GM18508 (cell line): ENCODE measurements at regions not wholly inside any gene's neighbourhood (a gene's known extent, or its start where the extent isn't known, plus 50 kb on each side); places are given as distances from the start of the nearest gene placed in this dataset.

Experiments used
- ATAC-seq: cut with Tn5 transposase; IDR thresholded peaks from one replicate; pipeline ENCODE4 v1.9.1; 2021; ENCODE audit warnings: moderate number of reproducible peaks; ENCODE audit not compliant: insufficient read depth, unreplicated experiment

GRCh38 chr1:55326496-55327243 is 111.5 kb upstream of the USP24 start:
- ATAC-seq = no peak

DNA sequence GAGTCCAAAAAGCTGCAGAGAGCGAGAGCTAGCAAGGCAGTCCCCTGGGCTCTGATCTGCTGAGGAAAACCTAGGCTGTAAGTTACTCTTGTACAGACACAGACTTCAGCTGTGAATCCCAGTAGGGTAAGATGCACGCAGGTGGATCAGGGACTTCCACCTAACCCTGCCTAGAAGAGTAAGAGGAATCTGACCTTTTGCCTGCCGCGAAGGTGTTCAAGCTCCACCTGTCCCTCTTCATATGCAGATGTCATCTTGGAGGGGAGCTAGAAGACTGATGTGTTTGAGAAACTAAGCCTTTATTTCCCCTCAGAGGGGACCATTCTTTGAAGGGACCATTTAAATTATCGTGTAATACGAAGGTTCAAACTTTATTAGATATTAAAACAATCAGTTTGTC is 108.6 kb upstream of the USP24 start:
- no peak for ATAC-seq

DNA sequence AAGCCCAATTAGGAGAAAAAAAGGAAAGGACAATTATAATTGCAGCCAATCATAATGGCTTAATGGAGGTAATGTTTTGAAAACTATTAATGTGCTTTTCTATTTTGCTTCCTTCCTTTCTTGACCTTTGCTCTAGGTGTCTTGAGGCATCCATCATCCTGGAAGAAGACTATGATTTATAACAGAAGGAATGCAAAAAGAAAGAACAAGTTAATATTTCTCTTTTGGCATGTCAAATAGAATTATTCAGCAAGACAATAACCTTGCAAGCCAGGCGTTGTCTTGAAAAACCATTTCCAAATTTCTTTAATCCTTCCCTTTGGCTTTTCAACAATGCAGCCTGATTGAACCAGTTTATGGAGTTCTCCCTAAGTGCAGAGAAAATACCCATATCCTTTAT is 107.7 kb upstream of the USP24 start:
- no peak for ATAC-seq

- ATAC-seq = no peak
These were observed 106.8 kb upstream of the USP24 start for GRCh38 chr1:55321942-55322341.

GRCh38 chr1:55320891-55321290 is 105.7 kb upstream of the USP24 start:
- no peak for ATAC-seq

DNA sequence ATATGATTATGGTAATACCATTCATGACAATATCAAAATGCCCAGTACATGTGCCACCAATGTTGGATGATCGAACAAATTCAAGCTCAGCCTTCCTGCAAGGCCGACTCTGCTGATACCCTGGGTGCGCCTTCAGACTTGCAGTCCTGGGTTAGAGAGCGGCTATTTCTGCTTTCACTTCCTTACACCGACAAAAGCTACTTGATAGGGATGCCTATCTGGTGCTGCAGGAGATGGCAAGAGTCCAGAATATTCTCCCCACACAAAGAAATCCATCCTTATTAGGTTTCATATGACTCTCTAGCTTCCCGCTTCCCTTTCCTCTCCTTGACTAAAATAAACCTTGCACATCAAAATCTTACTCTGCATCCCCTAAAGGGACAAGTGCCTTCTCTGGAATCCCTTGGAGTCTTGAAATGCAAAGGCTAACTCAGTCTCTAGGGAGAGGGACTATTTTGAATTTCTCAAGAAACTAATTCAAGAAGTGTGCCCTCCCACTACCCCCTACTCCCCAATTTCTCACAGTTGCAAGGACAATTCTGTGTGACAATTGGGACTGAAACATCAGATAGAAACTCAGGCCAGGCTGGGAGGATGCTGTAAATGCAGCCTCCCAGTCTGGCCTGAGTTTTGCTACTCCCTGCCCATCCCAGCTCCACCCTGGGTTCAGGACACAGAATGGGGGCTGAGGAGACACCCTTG is 103.1 kb upstream of the USP24 start:
- ATAC-seq = no peak

- ATAC-seq = no peak
These were observed 102.5 kb upstream of the USP24 start for GRCh38 chr1:55317673-55318072.

DNA sequence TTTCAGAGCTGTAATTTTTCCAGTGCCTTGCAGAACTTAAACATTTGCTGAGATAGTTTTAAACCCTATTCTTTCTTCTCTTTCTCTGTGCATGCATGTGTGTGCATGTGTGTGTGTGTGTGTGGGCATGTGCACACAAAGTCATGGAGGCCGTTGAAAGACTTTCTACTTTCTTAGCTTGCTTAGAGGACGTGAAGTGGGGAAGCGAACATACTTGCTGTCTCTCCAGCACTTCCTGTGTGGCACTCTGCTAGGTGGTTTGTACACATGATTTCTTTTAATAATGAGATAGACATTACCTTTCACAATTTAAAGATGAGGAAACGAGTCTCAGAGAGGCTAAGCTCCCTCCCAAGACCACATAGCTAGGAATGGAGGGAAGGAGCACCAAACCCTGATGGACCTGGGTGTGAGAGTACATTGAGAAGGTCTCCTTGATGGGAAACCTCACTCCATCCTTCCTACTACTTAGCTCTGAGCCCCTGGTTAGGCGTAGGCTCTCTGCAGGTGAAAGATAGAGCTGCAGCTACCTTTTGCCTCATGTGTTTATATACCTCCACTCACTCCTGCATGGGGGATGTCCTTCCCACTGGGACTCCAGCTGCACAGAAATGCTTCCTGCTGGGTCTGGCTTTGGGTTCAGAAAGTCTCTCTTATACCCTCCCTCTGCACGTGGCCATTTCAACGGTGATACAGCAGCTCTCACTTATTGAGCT is 101.9 kb upstream of the USP24 start:
- ATAC-seq = no peak

DNA sequence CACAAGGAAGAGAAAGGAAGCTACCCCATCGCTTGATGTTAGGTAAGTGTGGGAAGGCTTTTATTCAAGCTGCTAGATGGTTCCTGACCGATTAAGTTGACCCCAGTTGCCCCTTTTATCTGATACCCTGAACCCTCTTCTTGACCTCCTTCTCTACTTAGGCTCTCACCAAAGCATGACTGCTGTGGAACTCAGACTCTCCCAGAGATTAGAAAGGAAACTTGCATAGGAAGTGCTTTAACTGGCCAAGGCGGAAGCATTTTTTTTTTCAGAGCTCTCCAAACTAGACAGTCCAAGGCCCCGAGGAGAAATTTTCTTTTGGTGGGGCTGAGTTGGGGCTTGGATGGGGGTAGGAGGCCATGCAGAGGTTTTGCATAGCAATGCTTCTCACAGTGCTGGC is 101.3 kb upstream of the USP24 start:
- no peak for ATAC-seq

DNA sequence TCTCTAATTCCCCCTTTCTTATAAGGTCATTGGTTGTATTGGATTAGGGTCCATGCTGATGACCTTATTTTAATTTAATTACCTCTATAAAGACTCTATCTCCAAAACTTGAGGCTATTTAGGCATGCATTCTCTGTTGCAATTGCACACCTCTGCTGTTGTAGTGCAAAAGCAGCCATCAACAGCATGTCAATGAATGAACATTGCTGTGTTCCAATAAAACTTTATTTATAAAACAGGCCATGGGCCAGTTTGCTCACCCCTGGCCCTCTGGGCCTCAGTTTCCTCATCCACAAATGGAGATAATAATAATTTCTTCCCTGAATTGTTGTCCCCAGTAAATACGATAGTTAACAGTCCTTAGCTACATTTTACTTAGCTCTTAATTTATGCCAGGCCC is 100.4 kb upstream of the USP24 start:
- no peak for ATAC-seq

DNA sequence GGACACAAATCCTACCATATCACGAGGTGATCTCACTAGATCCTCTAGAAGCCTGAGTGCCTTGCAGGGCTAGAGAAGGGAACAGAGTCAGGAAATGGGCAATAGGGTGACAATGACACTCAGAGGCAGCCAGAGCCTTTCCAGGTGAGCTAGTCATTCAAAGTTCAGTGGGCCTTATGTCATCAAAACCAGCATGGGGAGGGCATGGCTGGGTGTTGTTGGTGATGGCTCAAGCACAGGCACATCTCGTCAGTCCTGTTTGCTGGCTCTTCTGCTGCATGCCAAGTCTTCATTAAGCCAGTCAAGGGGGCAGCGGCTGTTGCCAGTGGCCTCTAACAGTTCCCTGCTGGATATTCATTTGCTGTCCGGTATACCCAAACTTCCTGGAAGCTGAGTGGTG is 99.6 kb upstream of the USP24 start:
- ATAC-seq = no peak

DNA sequence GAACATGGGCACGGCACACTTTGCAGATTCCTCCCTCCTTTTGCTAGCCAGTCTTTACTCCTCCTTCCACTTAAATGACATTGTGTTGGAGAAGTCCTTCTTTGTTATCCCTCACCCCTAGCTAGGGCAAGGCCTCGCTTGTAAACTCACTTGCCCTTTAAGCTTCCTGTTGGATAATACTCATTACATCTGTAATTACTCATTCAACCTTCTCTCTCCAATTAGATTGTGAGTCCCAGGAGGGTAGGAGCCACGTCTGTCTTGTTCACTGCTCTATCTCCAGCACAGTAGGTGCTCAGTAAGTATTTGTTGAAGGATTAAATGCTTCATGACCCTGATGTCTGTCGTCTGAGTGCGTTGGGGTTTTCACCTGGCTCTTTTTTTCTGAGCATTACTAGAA is 98.7 kb upstream of the USP24 start:
- no peak for ATAC-seq

- ATAC-seq = no peak
These were observed 96.8 kb upstream of the USP24 start for GRCh38 chr1:55311979-55312378.

- no peak for ATAC-seq
These were observed 96.0 kb upstream of the USP24 start for GRCh38 chr1:55311057-55311641.

GRCh38 chr1:55310505-55310971 is 95.4 kb upstream of the USP24 start:
- no peak for ATAC-seq

DNA sequence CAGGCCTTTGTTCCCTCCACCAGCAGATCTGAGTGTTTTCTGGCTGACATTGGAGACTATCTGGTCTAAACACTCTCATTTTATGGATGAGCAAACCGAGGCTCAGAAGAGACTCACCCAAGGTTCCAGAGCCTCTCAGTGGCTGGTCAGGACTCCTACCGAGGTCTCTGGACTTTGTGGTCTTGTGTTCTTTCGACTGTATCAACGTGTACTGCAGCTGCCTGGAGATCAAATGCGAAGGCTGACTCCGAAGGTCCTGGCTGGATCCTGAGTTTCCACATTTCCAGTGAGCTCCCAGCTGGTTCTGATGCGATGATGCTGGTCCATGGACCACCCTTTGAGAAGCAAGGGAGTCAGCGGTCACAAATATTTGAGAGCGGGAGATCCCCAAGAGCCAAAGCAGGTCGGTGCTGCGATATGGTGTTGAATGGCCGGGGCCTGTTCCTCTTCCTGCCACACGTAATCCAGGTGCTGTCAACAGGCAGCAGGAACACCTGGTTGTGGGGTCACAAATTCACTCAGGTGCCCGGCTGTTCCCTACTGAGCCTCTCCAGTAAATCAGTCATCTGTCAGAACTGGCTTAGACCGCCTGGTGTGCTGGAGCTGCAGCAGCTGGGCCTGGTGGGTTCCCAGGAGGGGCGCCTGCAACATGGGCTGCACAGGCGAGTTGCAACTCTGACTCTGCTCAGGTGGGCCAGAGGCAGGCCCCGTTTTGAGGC is 94.8 kb upstream of the USP24 start:
- no peak for ATAC-seq

DNA sequence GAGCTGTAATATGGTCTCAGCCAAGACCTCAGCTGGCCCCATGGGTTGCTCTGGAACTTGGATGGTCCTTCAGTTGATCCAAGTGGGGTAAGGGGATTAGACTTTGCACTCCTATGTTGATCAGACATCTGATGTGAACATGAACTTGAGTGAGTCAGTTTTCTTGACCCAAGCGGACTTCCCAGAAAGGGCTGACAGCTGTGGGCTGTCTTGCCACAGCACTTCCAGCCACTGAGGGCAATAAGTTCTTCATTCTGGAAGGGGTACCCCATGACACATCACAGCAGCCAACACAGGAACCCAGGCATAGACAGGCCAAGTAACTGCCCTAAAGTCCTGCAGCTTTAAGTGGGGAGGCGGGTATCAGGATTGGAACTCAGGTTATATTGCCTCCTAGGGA is 93.9 kb upstream of the USP24 start:
- ATAC-seq = no peak

GRCh38 chr1:55305735-55306134 is 90.6 kb upstream of the USP24 start:
- no peak for ATAC-seq

DNA sequence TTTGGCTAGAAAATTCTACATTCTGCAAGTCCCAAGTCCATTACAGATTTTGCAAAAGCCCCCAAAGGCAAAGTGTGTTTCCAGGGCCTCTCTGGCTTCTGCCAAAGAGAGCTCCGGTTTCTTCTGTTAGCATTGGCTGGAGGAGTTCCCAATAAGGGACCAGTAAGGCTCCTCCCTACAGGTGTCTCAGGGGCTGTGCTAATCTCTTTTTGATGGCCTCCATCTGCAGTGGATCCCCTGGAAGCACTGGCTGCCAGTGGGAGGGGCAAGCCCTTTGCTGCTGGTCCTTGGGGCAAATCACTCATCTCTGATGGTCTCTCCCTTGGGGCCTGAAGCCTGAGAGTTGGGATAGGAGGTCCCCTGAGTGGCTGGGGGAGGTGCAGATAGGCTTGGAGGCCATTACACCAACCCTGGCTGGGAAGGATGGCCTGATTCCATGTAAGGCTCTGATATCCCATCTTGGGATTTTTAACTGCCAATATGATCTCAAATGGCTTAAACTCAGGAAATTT is 89.1 kb upstream of the USP24 start:
- ATAC-seq = no peak

GRCh38 chr1:55302972-55303371 is 87.8 kb upstream of the USP24 start:
- ATAC-seq = no peak
